Epithelial cell of esophagus (primary cell): ENCODE measurements at regions not wholly inside any gene's neighbourhood (a gene's known extent, or its start where the extent isn't known, plus 50 kb on each side); places are given as distances from the start of the nearest gene placed in this dataset.

Experiments used
- DNase-seq: peaks from one replicate; pipeline ENCODE4 v3.0.0; 2010; ENCODE audit warnings: low read depth
- H3K4me3 ChIP-seq: 2 replicates; pipeline ENCODE4 v1.5.1; 2011; ENCODE audit warnings: mild to moderate bottlenecking, low read length, control low read depth
- CTCF ChIP-seq: IDR thresholded peaks from 2 replicates; pipeline ENCODE4 v1.5.1; 2011; ENCODE audit warnings: low read depth, mild to moderate bottlenecking, low read length, control low read depth, inconsistent platforms; ENCODE audit not compliant: insufficient read depth; ENCODE audit errors: missing control alignments

- no peak for TF ChIP-seq CTCF
- no peak for DNase-seq
- no peak overlapping the region for H3K4me3 ChIP-seq
Observed at GRCh38 chr6:14065350-14065749, 52.2 kb upstream of the CD83 start.

- H3K4me3 ChIP-seq: no peak overlapping the region
- DNase-seq: peak; percentile 77
Observed at GRCh38 chr6:14066782-14067406, 50.7 kb upstream of the CD83 start.

GRCh38 chr6:14067656-14068055, 49.9 kb upstream of the CD83 start:
- no peak for TF ChIP-seq CTCF
- no peak for DNase-seq
- H3K4me3 ChIP-seq: no peak overlapping the region

More at GRCh38 chr6:14066782-14067406, 50.7 kb upstream of the CD83 start:
- peak; percentile 63 for TF ChIP-seq CTCF
